ENCODE measurements at regions not wholly inside any gene's neighbourhood (a gene's known extent, or its start where the extent isn't known, plus 50 kb on each side); places are given as distances from the start of the nearest gene placed in this dataset.

- Mint-ChIP-seq H3K27ac (no peak overlapping the region), H3K27me3 (no peaks in the 10 kb centered on the region), H3K36me3 (ENCODE audit: insufficient read depth) (no peaks in the 10 kb centered on the region), H3K4me1 (ENCODE audit: low read depth) (peaks cover 13% of the 10 kb centered on the region), H3K4me3 (ENCODE audit: low read depth) (no peak overlapping the region), H3K9me3 (ENCODE audit: low read depth) (no peaks in the 10 kb centered on the region)
- DNase-seq (ENCODE audit: low spot score, unreplicated experiment): no peak
- TF ChIP-seq CTCF (IDR thresholded peaks at IDR 0.05; ENCODE audit: unreplicated experiment): no peak
Measured at GRCh38 chr1:198904321-198904720, 265.5 kb downstream of the PTPRC start.

GRCh38 chr1:198906739-198907422, 268.0 kb downstream of the PTPRC start:
- H3K27me3 Mint-ChIP-seq: no peaks in the 10 kb centered on the region
- H3K9me3 Mint-ChIP-seq (ENCODE audit: low read depth): no peaks in the 10 kb centered on the region
- DNase-seq (ENCODE audit: low spot score, unreplicated experiment): no peak
- H3K4me3 Mint-ChIP-seq (ENCODE audit: low read depth): no peak overlapping the region
- H3K36me3 Mint-ChIP-seq (ENCODE audit: insufficient read depth): no peaks in the 10 kb centered on the region
- peaks cover 13% of the 10 kb centered on the region for H3K4me1 Mint-ChIP-seq (ENCODE audit: low read depth)
- no peak for TF ChIP-seq CTCF (IDR thresholded peaks at IDR 0.05; ENCODE audit: unreplicated experiment)
- H3K27ac Mint-ChIP-seq: no peak overlapping the region

- no peak for DNase-seq (ENCODE audit: low spot score, unreplicated experiment)
- H3K4me3 Mint-ChIP-seq (ENCODE audit: low read depth): no peak overlapping the region
- no peaks in the 10 kb centered on the region for H3K9me3 Mint-ChIP-seq (ENCODE audit: low read depth)
- TF ChIP-seq CTCF (IDR thresholded peaks at IDR 0.05; ENCODE audit: unreplicated experiment): no peak
- H3K27ac Mint-ChIP-seq: no peak overlapping the region
- H3K27me3 Mint-ChIP-seq: no peaks in the 10 kb centered on the region
- H3K36me3 Mint-ChIP-seq (ENCODE audit: insufficient read depth): no peaks in the 10 kb centered on the region
- H3K4me1 Mint-ChIP-seq (ENCODE audit: low read depth): peaks cover 13% of the 10 kb centered on the region
Measured at GRCh38 chr1:198907423-198907746, 268.5 kb downstream of the PTPRC start.

- Mint-ChIP-seq H3K27ac (no peak overlapping the region), H3K27me3 (no peaks in the 10 kb centered on the region), H3K4me1 (ENCODE audit: low read depth) (peaks cover 4% of the 10 kb centered on the region), H3K36me3 (ENCODE audit: insufficient read depth) (no peaks in the 10 kb centered on the region), H3K9me3 (ENCODE audit: low read depth) (no peaks in the 10 kb centered on the region), H3K4me3 (ENCODE audit: low read depth) (no peak overlapping the region)
- TF ChIP-seq CTCF (IDR thresholded peaks at IDR 0.05; ENCODE audit: unreplicated experiment): no peak
- DNase-seq (ENCODE audit: low spot score, unreplicated experiment): no peak
Measured at GRCh38 chr1:198908995-198909394, 270.2 kb downstream of the PTPRC start.

GRCh38 chr1:198909973-198910372, 271.1 kb downstream of the PTPRC start:
- H3K27ac Mint-ChIP-seq: no peak overlapping the region
- no peak for TF ChIP-seq CTCF (IDR thresholded peaks at IDR 0.05; ENCODE audit: unreplicated experiment)
- H3K27me3 Mint-ChIP-seq: no peaks in the 10 kb centered on the region
- H3K4me1 Mint-ChIP-seq (ENCODE audit: low read depth): no peaks in the 10 kb centered on the region
- DNase-seq (ENCODE audit: low spot score, unreplicated experiment): no peak
- H3K36me3 Mint-ChIP-seq (ENCODE audit: insufficient read depth): no peaks in the 10 kb centered on the region
- H3K9me3 Mint-ChIP-seq (ENCODE audit: low read depth): no peaks in the 10 kb centered on the region
- no peak overlapping the region for H3K4me3 Mint-ChIP-seq (ENCODE audit: low read depth)
